Right cardiac atrium (tissue), 5 donors: ENCODE measurements at regions not wholly inside any gene's neighbourhood (a gene's known extent, or its start where the extent isn't known, plus 50 kb on each side); places are given as distances from the start of the nearest gene placed in this dataset.
"Not testable (repeated sequence)": the region's sequence is repeated elsewhere in the genome, so short reads cannot be mapped to it uniquely, and the experiment has no call there.

Experiments
- ATAC-seq, 2 donors: fragments of 200-7000 bp; cut with Tn5 transposase; one replicate each; pipeline versions ENCODE4 v1.8.0 to v1.9.1; 2020; ENCODE audit warnings: moderate library complexity in 2 of 2, mild to moderate bottlenecking in 1 of 2
- DNase-seq, 3 donors: peaks; one replicate each; pipeline ENCODE4 v3.0.0-alpha.2; 2020
- H3K27ac ChIP-seq: one replicate; pipeline ENCODE4 v1.5.1; 2013; ENCODE audit warnings: mild to moderate bottlenecking, low read length, control low read depth, moderate library complexity
- H3K27me3 ChIP-seq: one replicate; pipeline ENCODE4 v1.6.1; 2013; ENCODE audit not compliant: control insufficient read depth, insufficient read depth
- H3K4me1 ChIP-seq: one replicate; pipeline ENCODE4 v1.6.1; 2013; ENCODE audit warnings: low read length; ENCODE audit not compliant: control insufficient read depth, insufficient read depth
- H3K4me3 ChIP-seq: one replicate; pipeline ENCODE4 v1.5.1; 2013; ENCODE audit warnings: low read length, control low read depth
- H3K9me3 ChIP-seq: one replicate; pipeline ENCODE4 v1.6.1; 2013; ENCODE audit warnings: low read length; ENCODE audit not compliant: control insufficient read depth
- WGBS: extraction: QIAGEN DNeasy Blood & Tissue Kit; methylation state at CpG from one replicate; pipeline ENCODE4 v1.1.7; 2013; 5-methylcytosine and 5-hydroxymethylcytosine counted together
- intact Hi-C, 4 donors: fragments of 100-400 bp; cut with DNase I; formaldehyde crosslinking; loops; one replicate each; pipeline versions ENCODE4 v1.11.0 to v1.14.0; 2022 to 2023
- donor health status: healthy with polysubstance abuse.
- donor health status: DM: no; HTN: yes; CAD: no.
- donor health status: DM: no; HTN: no; CAD: no.
- donor health status: DM: no; HTN: yes; CAD: no; lungs with severe emphysema.
- donor health status: DM: yes; HTN: yes; CAD: no.

GRCh38 chr1:73854527-73854926 lies 343.4 kb downstream of the LRRIQ3 start:
- Histone ChIP-seq H3K27ac (no peak overlapping the region), H3K4me3 (no peak overlapping the region), H3K4me1 (no peaks in the 10 kb centered on the region), H3K9me3 (no peaks in the 10 kb centered on the region), H3K27me3 (no peaks in the 10 kb centered on the region)
- WGBS: 74% methylated on average over 2 of the region's 2 CpGs
- ATAC-seq (no peak), DNase-seq (no peak)
- intact Hi-C loops: no loop called here

- DNase-seq: no peak
- intact Hi-C loops: no loop called here
- ATAC-seq: no peak
- Histone ChIP-seq H3K27ac (no peak overlapping the region), H3K9me3 (no peaks in the 10 kb centered on the region), H3K27me3 (no peaks in the 10 kb centered on the region), H3K4me3 (no peak overlapping the region), H3K4me1 (no peaks in the 10 kb centered on the region)
These were observed 355.5 kb downstream of the LRRIQ3 start for GRCh38 chr1:73842436-73842835.

- ATAC-seq (no peak), DNase-seq (no peak)
- H3K4me1 ChIP-seq: no peaks in the 10 kb centered on the region
- no peak overlapping the region for H3K27ac ChIP-seq
- H3K27me3 ChIP-seq: no peaks in the 10 kb centered on the region
- H3K9me3 ChIP-seq: no peaks in the 10 kb centered on the region
- WGBS: 40% methylated on average over 4 of the region's 4 CpGs
- H3K4me3 ChIP-seq: no peak overlapping the region
- intact Hi-C loops: no loop called here
These were observed 358.1 kb downstream of the LRRIQ3 start for GRCh38 chr1:73839922-73840321.

GRCh38 chr1:73832276-73833181 lies 365.4 kb downstream of the LRRIQ3 start:
- no peaks in the 10 kb centered on the region for H3K9me3 ChIP-seq
- intact Hi-C loops: no loop called here
- DNase-seq: no peak
- no peak overlapping the region for H3K27ac ChIP-seq
- no peak for ATAC-seq
- H3K4me1 ChIP-seq: no peaks in the 10 kb centered on the region
- no peak overlapping the region for H3K4me3 ChIP-seq
- H3K27me3 ChIP-seq: no peaks in the 10 kb centered on the region
- 64% methylated on average over 5 of the region's 5 CpGs for WGBS

GRCh38 chr1:73827283-73827682 lies 370.7 kb downstream of the LRRIQ3 start:
- intact Hi-C loops: not testable (repeated sequence)

GRCh38 chr1:73824065-73824464 lies 373.9 kb downstream of the LRRIQ3 start:
- Histone ChIP-seq H3K27ac (no peak overlapping the region), H3K4me1 (no peaks in the 10 kb centered on the region), H3K9me3 (no peaks in the 10 kb centered on the region), H3K27me3 (no peaks in the 10 kb centered on the region), H3K4me3 (no peak overlapping the region)
- 79% methylated on average over 4 of the region's 4 CpGs for WGBS
- no peak for ATAC-seq
- intact Hi-C loops: no loop called here
- DNase-seq: no peak

More at GRCh38 chr1:73827283-73827682, 370.7 kb downstream of the LRRIQ3 start:
- WGBS: 89% methylated on average over 3 of the region's 3 CpGs
- not testable (repeated sequence) for H3K4me3 ChIP-seq, H3K27me3 ChIP-seq, H3K27ac ChIP-seq, ATAC-seq, H3K4me1 ChIP-seq, DNase-seq, H3K9me3 ChIP-seq

- H3K4me3 ChIP-seq: no peak overlapping the region
- ATAC-seq (no peak), DNase-seq (no peak)
- H3K4me1 ChIP-seq: no peaks in the 10 kb centered on the region
- no peaks in the 10 kb centered on the region for H3K9me3 ChIP-seq
- intact Hi-C loops: no loop called here
- no peaks in the 10 kb centered on the region for H3K27me3 ChIP-seq
- H3K27ac ChIP-seq: no peak overlapping the region
These were observed 376.5 kb downstream of the LRRIQ3 start for GRCh38 chr1:73821520-73821919.

GRCh38 chr1:73820843-73821242 lies 377.1 kb downstream of the LRRIQ3 start:
- ATAC-seq (no peak), DNase-seq (no peak)
- Histone ChIP-seq H3K27ac (no peak overlapping the region), H3K9me3 (no peaks in the 10 kb centered on the region), H3K4me1 (no peaks in the 10 kb centered on the region), H3K27me3 (no peaks in the 10 kb centered on the region), H3K4me3 (no peak overlapping the region)
- WGBS: 80% methylated on average over 1 of the region's 1 CpG
- intact Hi-C loops: no loop called here

GRCh38 chr1:73813716-73814115 lies 384.3 kb downstream of the LRRIQ3 start:
- H3K4me1 ChIP-seq: no peaks in the 10 kb centered on the region
- H3K27me3 ChIP-seq: no peaks in the 10 kb centered on the region
- DNase-seq (no peak), ATAC-seq (no peak)
- H3K9me3 ChIP-seq: no peaks in the 10 kb centered on the region
- 56% methylated on average over 2 of the region's 2 CpGs for WGBS
- H3K27ac ChIP-seq: no peak overlapping the region
- H3K4me3 ChIP-seq: no peak overlapping the region
- intact Hi-C loops: no loop called here

- intact Hi-C loops: no loop called here
- Histone ChIP-seq H3K27ac (no peak overlapping the region), H3K27me3 (no peaks in the 10 kb centered on the region), H3K4me1 (no peaks in the 10 kb centered on the region), H3K9me3 (no peaks in the 10 kb centered on the region), H3K4me3 (no peak overlapping the region)
- no peak for DNase-seq
- WGBS: 62% methylated on average over 2 of the region's 2 CpGs
- no peak for ATAC-seq
These were observed 384.7 kb downstream of the LRRIQ3 start for GRCh38 chr1:73813236-73813635.

GRCh38 chr1:73811798-73812197 lies 386.2 kb downstream of the LRRIQ3 start:
- Histone ChIP-seq H3K27me3 (no peaks in the 10 kb centered on the region), H3K4me3 (no peak overlapping the region), H3K9me3 (no peaks in the 10 kb centered on the region), H3K27ac (no peak overlapping the region), H3K4me1 (no peaks in the 10 kb centered on the region)
- ATAC-seq (no peak), DNase-seq (no peak)
- intact Hi-C loops: no loop called here
- 81% methylated on average over 3 of the region's 3 CpGs for WGBS

- WGBS: 86% methylated on average over 3 of the region's 3 CpGs
- intact Hi-C loops: no loop called here
- no peaks in the 10 kb centered on the region for H3K27me3 ChIP-seq
These were observed 393.0 kb downstream of the LRRIQ3 start for GRCh38 chr1:73804935-73805334.

More at GRCh38 chr1:73804935-73805334, 393.0 kb downstream of the LRRIQ3 start:
- H3K27ac ChIP-seq: no peak overlapping the region
- DNase-seq: no peak
- H3K4me3 ChIP-seq: no peak overlapping the region
- H3K4me1 ChIP-seq: no peaks in the 10 kb centered on the region
- no peak for ATAC-seq
- H3K9me3 ChIP-seq: no peaks in the 10 kb centered on the region
